ENCODE measurements at regions not wholly inside any gene's neighbourhood (a gene's known extent, or its start where the extent isn't known, plus 50 kb on each side); places are given as distances from the start of the nearest gene placed in this dataset.

DNA sequence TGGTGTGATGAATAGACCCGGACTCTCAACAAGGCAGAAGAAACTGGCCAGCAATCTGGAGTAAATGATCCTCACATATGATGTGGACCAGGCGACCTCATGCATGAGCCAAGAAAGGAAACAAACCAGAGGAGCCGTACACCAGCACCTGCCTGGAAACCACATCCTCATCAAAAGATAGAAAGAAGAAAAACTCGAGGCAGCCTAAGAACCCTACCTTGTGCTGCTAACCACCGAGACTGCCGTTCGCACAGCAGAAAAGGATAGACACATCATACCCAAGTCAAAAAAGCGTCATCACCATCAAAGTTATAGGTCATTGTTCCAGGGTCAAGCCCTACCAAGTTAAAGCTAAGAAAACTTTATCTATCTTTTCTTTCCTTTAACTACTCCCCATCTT lies 66.7 kb downstream of the RESF1 start:
- TF ChIP-seq ZNF175 (tag by site-specific recombination; IDR thresholded peaks at IDR 0.05), result no peak
- TF ChIP-seq, protein P1, sequence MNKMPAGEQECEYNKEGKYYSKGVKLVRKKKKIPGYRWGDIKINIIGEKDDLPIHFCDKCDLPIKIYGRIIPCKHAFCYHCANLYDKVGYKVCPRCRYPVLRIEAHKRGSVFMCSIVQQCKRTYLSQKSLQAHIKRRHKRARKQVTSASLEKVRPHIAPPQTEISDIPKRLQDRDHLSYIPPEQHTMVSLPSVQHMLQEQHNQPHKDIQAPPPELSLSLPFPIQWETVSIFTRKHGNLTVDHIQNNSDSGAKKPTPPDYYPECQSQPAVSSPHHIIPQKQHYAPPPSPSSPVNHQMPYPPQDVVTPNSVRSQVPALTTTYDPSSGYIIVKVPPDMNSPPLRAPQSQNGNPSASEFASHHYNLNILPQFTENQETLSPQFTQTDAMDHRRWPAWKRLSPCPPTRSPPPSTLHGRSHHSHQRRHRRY (tag by site-specific recombination; IDR thresholded peaks at IDR 0.05), result no peak

All from HEK293 (cell line).